Stimulated activated CD8-positive, alpha-beta memory T cell treated with anti-CD3 and anti-CD28 coated beads, Interleukin-7, amount 100 ng/mL, for 48 hours (primary cell): ENCODE measurements at regions not wholly inside any gene's neighbourhood (a gene's known extent, or its start where the extent isn't known, plus 50 kb on each side); places are given as distances from the start of the nearest gene placed in this dataset.
"Not testable (repeated sequence)": the region's sequence is repeated elsewhere in the genome, so short reads cannot be mapped to it uniquely, and the experiment has no call there.

ENCODE experiments used
- DNase-seq, 2 donors: peaks; one replicate each; pipeline ENCODE4 v3.0.0-alpha.2; 2020; ENCODE audit warnings: low read depth in 1 of 2; ENCODE audit errors: extremely low read depth in 1 of 2

DNA sequence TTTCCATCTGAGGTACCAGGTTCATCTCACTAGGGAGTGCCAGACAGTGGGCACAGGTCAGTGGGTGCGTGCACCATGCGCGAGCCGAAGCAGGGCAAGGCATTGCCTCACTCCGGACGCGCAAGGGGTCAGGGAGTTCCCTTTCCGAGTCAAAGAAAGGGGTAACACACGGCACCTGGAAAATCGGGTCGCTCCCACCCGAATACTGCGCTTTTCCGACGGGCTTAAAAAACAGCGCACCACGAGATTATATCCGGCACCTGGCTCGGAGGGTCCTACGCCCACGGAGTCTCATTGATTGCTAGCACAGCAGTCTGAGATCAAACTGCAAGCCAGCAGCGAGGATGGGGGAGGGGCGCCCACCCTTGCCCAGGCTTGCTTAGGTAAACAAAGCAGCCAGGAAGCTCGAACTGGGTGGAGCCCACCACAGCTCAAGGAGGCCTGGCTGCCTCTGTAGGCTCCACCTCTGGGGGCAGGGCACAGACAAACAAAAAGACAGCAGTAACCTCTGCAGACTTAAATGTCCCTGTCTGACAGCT lies 242.5 kb downstream of the CYLC2 start:
- not testable (repeated sequence) for DNase-seq

DNA sequence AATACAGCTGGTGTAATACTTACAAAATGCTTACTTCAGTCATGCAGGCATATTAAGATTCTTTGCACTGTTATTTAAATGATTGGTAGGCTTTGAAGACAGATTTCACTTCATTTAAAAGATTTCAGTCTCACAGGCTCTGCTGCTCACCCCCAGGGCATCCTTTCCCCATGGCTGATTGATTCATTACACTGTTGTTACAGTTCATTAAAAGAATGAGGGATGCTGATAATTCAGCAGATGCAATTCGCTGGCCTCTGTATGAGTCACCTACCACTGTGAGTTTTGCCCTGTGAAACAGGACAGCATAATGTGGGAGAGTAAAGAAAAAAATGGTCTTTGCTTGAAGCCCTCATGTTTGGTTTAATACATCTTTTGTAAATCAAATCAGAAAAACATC lies 246.9 kb downstream of the CYLC2 start:
- DNase-seq: no peak

DNA sequence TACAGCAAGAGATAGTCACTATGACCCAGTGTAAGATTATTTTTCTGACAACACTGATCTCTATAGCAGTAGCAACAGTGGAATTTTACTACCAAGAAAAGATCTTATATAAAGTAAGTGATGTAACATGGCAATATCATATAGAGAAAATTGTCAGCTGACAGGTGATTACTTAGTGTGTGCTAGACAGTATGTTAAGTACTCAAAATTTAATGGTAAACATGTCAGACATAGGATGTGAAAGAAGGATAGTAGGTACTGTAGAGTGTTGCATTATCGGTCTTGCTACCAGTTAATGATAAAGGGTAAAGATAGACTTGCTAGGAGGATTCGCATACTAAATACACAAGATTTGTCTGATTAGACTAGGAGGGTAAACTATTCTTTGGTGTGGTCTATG lies 247.4 kb downstream of the CYLC2 start:
- no peak for DNase-seq

DNA sequence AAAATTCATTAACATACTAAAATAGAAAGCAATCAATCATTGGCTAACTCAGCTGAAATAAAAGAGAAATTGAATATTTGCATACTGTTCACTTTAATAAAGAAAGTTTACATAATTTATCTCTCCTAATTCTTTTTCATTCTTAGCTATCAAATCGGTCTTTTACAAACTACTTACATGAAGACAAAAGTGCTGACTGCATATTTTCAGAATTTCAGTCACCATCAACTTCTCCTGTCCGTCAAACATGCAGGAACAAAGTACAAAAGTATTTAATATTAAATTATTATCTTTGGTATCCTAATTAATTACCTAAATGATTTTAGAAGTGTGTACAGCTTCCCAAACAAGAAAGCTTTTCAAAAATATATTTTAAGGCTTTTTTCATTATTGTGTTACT lies 248.4 kb downstream of the CYLC2 start:
- DNase-seq: no peak

DNA sequence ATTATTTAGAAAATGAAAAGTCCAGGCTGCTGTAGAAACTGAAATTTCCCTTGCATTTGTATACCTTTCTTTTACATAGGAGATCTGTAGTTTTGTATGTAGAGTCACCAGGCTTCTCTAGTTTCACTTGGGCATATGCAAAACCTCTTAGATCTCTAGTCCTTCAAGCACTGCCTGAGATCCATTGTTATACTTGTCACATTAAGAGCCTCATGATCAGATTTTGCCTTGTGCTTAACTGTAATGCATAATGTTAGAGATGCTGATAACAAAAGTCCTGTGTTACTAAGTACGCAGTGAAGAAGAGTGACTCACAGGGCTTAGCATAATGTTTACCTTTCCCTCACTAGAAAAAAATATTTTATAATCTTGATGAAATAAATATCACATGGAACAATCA lies 250.2 kb downstream of the CYLC2 start:
- DNase-seq: no peak

DNA sequence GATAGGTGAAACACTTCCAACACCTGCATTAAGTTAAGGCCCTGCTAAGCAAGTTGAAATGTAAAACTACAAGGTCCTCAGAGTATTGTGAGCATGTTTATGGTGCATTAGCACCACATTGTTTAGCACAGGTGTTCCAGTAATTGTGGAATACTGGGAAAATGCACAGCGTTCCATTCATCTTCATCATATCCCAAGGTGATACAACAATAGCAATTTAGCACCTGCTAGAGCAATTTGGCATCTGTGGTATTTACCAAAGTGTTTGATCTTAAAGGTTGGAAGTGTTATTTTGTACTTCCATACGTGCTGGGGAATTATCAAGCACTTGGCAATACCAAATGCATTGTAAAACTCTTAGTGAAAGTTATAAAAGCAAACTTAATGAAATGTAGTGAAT lies 266.8 kb downstream of the CYLC2 start:
- DNase-seq: no peak

DNA sequence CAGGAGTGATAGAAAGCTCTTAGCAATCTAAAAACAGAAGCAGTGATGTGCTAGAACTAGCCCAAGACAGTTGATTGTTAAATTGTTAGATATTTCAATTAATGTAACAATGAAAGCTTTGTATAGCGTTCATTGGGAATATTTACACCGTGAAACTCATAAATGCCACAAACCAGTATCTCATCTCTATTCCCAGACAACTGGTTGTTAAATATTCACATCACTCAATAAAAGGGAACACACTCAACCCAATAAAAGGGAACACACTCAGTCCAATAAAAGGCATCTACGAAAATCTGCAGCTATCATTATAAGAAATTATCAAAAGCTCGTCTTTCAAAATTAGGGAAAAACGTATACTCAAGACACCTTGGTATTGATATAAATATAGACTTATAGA lies 270.9 kb downstream of the CYLC2 start:
- DNase-seq: no peak

DNA sequence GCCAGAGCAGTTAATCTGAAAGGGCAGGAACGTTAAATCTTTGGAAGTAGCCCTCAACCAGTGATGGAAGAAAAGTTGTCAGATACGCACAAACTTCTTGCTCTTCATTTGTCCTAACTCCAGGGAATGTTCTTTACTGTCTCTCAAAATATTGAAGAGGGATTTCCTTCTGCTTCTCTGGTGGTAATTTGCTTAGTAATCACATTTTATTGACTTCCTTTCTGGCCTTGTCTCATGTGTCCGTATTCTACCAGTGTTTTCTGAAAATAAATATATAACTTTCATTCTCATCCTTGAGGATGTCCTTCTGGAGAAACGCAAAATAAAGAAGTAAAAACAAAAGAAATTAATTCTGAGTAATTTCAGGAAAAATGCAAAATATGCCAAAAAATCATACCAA lies 282.1 kb downstream of the CYLC2 start:
- DNase-seq: no peak

DNA sequence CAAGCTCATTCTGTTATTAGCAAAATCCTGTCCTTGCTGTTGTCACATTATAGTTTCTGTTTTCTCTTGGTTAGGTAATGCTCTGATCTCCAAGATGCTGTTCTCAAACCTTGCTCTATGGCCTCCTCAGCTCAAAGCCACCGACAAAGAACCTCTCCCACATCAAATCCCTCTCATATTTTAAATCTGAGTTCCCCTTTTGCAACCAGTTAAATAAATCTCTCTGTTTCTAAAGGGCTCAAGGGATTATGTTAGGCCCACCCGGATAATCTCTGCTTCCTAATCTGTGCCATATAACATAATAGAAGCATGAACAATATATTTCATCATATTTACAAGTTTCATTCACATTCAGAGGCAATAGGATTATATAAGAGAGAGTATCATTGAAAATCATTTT lies 286.0 kb downstream of the CYLC2 start:
- DNase-seq: no peak

DNA sequence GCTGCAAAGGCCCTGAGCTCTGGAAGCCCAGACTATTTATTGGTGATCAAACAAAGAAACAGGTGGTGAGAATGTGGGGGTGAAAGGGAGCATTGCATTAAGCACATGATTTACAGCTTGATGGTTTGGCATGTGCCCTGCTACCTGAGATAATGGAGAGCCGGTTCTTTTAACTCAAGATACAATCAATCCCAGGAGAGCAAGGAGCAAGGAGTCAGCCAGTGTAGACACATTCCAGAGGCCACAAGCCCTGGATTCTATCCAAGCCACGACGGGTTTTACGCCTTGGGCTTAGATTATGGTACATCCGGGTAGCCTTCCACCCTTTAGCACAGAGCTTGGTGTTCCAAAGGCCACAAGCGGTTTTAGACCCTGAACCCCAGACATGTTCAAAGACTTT lies 292.2 kb downstream of the CYLC2 start:
- DNase-seq: no peak

DNA sequence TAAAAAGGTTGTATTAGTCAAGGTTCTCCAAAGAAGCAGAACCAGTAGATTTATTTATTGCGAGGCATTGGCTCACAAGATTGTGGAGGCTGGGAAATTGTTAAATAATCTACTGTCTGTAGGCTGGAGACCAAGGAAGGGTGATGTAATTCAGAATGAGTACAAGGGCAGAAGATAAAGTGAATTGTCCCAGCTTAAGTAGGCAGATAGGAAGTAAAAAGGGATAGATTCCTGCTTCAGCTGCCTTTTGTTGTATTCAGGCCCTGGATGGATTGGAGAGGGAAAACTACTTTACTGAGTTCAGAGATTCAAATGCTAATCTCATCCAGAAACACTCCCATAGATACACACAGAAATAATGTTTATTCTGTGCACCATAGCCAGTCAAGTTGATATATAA lies 301.1 kb downstream of the CYLC2 start:
- no peak for DNase-seq

DNA sequence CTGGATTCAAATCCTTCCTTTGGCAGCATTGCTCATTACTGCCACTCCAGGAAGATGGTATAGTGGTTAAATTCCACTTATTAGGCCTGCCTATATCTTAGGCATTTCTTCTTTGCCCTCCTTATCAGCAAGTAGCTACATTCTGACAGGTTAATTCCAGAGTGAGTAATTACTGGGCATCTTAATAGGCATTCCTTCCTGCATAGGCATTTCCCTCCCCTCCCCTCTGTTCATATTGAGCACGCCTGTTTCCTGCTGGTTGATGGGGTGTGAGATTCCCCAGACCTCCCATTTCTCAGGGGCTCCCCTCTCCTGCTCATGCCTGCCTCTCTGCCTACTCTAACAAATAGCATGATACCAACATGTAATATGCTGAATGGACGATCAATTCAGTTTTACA lies 305.9 kb downstream of the CYLC2 start:
- DNase-seq: no peak

DNA sequence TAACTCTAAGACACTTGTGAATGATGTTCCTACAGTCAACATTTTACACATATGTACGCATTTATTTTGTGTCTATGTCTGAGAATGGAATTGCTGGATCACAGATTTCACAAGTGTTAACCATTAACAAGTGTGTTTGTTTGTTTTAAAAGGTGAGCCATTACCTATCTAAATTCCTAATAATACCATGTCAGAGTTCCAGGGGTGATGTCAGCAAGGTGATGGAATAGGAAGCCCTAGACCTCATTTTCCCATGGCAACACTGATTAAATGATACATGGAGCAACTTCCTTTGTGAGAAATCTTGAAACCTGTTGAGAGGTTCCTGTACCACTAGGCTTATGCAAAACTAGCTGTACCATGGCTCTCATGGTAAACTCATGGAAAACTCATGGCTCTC lies 309.7 kb downstream of the CYLC2 start:
- DNase-seq: no peak

DNA sequence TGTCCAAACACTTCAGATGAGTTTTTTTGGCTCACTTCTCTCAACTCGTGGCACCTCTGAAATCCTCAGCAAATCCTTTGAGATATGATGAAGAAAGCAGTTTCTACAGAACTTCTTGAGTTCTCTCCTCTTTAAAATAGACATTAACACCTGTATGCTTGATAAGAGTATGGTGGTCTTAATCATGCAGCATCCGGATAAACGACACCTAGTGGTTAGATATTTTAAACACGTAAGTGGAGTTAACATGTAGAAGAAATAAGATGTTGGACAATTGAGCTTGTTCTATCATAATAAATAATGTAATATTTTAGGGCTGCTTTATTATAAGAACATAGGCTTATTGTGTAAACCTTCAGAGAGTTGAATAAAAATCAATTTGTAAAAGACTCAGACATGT lies 324.8 kb downstream of the CYLC2 start:
- DNase-seq: no peak

DNA sequence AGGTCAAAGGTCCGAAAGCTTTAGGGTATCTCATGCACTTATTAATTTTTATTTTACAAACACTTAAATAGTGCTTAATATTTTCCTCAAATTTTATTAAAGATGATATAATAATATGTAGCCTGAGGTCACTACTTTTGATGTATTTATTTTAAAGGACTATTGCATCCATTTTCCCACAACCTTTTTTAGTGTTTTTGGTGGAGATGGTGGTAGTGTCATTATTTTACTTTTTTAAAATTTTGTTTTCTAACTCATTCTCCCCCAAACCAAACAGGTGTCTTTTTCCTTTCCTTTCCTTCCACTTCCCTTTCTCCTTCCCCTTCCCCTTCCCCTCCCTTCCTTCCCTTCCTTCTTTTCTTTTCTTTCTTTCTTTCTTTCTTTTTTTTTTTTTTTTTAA lies 328.6 kb downstream of the CYLC2 start:
- DNase-seq: no peak

DNA sequence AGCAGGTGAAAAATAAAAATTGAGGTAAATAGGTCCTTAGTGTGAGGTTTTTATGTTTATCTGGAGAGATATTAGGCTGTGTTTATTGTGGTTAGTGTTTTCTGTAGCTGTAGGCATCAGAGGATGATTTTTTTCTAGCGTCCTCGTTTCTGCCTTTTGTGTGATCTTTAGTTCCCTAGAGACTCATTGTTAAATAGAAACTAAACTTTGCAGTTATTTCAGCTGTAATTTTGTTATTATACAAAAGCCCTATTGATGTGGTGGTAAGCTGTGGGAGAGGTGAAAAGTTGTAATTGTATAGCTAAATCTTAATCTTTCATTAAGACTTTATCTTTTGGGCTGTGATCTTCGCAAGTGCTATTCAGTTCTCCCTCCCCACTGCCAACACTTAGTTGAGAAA lies 340.3 kb downstream of the CYLC2 start:
- DNase-seq: no peak

DNA sequence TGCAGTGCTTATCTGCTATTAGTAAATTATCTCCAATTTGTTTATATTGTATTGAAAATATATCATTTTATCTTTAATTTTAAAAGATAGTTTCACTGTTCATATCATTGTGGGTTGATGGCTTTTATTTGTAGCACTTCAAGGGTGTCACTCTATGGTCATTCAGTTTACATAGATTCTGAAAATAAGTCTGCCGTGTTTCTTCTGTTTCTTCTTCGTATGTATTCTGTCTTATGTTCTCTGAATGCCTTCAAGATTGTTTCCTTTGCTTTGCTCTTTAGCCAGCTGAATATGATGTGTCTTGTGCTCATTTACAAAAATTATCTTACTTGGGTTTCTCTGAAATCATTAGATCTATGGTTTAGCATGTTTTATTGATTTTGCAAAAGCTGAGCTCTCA lies 359.9 kb downstream of the CYLC2 start:
- DNase-seq: no peak

DNA sequence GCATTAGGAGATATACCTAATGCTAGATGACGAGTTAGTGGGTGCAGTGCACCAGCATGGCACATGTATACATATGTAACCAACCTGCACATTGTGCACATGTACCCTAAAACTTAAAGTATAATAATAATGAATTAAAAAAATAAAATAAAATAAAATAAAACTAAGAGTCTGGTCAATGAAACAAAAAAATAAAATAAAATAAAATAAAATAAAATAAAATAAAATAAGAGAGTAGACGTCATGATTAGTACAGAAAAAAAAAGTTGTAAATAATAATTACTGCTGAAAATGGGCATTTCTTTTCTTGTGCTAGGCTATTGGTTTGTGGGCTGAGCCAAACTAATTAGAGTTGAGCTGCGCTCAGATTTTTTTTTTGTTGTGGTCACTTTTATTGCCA lies 362.8 kb downstream of the CYLC2 start:
- not testable (repeated sequence) for DNase-seq

DNA sequence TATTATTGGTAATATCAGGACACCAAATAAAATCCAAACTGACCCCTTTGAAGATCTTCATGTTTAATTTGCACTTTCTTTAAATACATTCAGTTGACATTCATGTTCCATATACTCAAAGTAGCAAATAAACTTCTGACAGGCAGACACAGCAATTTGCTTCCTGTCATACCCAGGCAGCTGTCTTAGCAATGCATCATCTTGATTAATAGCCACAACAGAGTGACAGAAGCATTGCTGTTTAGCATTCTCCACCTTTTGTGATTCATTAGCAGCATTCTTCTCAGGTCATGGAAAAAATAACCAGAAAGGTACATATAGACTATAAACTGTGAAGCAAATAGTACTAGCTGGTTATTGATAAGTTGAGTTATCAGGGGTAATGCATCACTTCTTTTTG lies 366.8 kb downstream of the CYLC2 start:
- no peak for DNase-seq

DNA sequence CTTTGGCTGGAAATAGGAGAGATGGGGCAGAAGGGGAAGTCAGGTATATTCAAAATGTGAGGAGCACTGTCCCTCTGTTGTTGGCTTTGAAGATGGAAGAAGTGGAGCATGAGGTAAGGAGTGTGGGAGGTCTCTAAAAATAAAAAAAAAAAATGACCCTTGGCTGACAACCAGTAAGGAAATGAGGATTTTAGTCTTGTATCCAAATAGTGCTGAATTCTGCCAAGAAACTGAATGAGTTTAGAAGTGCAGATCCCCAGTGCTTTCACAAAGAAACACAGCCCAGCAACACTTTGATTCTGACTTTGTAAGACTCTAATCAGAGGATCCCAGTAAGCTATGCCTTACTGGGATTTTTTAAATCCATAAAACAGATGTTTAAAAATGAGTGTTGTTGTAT lies 367.9 kb downstream of the CYLC2 start:
- no peak for DNase-seq

DNA sequence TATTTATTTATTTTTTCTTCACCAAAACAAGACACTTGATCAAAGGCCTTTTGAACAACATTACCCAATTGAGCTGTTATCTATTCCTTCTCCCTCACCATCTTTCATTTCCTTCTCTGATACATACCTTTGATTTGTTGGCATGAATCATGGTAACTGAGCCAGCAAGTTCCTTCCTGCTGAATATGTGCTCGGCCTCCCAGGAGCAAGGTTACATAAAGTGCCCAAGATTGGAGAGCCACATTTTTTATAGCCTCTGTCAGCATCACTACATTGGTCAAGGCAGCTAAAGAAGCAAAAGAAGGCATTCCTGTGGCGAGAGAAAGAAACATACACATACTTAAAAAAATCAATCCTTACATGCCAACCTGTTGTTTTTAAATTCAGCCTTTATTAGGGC lies 369.6 kb downstream of the CYLC2 start:
- no peak for DNase-seq

DNA sequence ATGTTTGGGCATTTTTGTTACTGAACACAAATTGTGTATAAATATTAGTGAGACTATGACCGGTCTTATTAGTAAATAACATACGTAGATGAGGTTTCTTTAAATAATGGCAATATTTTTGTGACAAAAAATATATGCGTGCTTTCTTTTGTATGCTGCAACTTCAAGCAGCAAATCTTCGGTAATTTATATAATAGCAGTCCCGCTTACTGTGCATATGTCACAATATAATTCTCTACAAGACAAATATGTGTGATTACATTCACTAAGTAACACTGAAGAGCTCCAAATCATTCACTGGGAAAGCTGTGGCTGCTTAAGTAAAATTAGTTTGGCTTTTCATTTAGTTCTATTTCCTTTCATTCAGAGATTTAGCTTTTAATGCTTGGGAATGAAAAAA lies 376.0 kb downstream of the CYLC2 start:
- no peak for DNase-seq

DNA sequence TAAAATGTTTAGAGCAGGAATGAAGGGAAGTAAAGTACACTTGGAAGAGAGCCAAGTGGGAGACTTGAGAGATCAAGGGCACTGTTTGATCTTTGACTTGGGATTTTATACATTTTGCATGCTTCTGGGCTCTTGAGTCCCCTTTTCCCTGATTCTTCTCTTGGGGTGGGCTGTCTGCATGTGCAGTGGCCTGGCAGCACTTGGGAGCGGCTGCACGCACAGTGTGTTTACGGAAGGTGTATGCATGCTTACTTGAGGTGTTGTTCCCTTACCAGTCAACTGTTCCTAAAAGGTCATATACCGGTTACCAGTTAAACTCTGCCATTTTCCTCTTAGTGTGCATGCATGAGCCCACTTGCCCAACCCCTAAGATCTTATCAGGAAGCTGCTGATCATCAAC lies 377.7 kb downstream of the CYLC2 start:
- DNase-seq: no peak

DNA sequence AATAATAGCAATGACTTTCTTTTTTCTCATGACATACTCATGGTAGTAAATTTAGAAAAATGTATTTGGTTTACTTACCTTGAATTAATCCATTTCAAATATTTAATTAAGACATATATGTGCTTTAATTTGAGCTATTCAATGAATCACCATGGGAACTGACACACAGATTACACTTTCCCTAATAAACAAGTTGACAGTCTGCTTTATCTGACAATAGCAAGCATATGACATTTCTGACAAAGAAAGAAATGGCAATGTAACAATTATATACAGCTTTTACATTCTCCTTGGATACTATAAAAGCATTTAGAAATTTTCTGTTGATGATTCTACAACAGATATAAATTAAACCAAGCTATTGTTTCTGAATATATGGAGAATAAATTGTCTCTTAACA lies 382.5 kb downstream of the CYLC2 start:
- DNase-seq: no peak
